NCI-H1930 (cell line): ENCODE measurements at regions not wholly inside any gene's neighbourhood (a gene's known extent, or its start where the extent isn't known, plus 50 kb on each side); places are given as distances from the start of the nearest gene placed in this dataset.

Experiments
- DNase-seq, 2 experiments: peaks; one replicate each; lab custom pipeline; 2025; lab: John Stamatoyannopoulos, UW

DNA sequence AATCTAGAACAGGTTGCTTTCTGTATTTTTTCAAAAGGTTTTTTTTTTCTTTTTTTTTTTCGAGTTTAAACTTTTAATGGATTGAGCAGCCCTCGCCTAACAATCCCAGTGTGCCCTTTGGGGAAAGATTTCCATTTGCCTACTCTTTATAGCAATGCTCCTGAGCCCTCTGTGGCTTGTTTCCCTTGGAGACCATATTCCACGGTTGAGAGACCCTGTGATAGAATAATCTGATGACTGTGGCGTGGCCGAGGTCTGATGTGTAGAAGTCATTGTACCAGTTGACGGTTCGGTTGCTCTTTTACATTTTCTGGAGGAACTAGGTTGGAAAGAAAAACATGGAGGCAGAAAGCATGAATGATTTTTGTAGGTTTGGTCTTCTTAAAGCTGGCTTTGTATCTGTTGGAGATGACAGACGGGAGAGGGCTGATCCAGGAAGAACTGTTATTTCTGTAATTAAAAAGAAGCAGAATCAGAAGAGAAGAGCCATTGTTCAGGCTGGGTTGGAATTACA lies 305.7 kb upstream of the NRIP1 start:
- no peak for DNase-seq

DNA sequence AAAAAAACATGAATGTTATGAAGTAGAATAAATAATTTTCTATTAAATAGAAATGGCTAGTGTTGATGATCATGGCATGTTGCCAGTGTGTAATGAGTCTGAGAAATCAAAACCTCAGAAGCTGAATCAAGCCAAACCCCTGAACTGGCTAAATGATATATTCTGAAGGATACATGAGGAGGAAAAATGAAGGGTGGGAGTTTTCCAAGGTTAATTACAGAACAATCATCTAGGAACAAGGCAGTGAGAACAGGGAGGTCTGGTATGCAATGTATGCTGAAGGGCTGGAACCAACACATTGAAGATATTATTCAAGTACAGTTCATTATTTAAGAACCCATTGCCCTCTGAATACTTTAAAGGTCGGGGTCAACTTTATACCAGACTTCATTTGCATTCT lies 309.1 kb upstream of the NRIP1 start:
- no peak for DNase-seq

DNA sequence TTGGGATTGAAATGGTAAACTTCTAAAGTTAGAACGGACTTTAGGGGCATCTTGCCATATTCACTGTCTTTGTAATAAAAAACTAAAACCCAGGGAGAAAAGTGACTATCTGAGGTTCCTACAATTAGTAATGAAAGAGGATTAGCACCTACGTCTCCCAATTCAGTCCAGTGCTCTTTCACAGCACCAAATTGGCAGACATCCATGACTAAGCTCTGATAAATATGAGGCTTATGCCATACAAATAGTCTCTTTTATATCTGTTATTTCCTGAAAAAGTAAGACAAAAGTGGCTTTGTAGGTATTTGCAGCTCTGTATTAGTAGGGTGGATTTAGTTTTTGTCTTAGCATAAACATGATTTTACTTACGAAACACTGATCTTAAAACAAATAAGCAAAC lies 315.0 kb upstream of the NRIP1 start:
- DNase-seq, result no peak

DNA sequence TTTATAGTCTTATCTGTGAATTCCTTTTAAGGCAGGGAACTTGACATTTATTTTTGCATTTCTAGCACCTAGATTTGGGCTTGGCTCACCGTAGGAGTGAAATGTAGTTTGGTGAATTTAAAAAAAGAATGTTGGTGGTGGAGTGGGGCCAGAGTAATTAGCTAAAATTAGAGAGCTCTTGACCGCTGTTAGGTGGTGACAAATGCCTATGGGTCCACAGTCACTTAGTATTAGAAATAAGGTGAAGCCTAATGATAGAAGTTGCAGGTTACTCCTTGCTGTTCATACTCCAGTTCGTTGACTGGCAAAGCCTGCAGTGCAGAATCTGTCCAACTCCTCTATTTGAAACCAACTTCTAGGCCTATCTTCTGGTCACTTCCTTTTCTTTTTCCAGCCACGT lies 318.8 kb upstream of the NRIP1 start:
- no peak for DNase-seq

DNA sequence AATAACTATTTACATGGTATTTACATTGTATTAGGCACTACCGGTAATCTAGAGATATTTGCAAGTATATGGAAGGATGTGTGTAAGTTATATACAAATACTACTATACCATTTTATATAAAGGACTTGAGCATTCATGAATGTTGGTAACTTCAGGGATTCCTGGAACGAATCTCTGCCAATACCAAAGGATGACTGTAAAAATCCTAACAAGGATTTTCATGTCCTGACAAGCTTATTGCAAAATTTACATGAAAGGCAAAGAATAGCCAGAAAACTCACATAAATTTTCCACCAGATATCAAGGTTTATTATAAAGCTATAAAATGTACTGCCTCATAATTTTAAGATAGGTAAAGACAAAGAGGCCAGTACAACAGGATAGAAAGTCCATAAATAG lies 325.2 kb upstream of the NRIP1 start:
- no peak for DNase-seq

DNA sequence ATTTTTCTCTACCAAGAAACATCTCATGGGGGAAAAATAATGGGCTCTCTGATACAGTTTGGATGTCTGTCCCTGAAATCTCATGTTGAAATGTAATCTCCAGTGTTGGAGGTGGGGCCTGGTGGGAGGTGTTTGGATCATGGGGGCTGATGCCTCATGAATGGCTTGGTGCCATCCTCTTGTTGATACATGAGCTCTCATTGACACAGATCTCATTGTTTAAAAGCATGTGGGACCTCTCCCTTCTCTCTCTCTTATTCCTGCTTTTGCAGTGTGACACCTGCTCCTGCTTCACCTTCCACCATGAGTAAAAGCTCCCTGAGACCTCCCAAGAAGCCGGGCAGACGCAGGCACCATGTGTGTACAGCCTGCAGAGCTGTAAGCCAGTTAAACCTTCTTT lies 332.5 kb upstream of the NRIP1 start:
- DNase-seq, result no peak

DNA sequence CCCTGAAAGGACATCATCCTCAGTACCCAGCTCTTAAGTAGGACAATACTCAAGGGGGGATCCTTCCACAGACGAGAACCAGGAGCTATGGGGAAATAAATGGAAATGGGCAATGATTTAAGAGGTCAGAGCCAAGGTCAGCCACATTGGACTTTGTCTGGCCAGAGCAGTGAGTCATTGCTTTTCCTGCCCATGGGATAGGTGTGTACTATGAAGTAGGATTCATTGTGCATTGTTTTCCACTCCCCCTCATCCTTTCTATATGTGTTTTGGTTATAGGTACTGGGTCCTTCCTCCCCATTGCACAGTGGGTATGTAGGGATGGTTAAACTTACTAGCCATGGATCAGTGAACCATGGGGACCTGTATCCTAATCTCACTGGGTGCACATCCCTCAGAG lies 328.9 kb upstream of the USP25 start:
- no peak for DNase-seq

DNA sequence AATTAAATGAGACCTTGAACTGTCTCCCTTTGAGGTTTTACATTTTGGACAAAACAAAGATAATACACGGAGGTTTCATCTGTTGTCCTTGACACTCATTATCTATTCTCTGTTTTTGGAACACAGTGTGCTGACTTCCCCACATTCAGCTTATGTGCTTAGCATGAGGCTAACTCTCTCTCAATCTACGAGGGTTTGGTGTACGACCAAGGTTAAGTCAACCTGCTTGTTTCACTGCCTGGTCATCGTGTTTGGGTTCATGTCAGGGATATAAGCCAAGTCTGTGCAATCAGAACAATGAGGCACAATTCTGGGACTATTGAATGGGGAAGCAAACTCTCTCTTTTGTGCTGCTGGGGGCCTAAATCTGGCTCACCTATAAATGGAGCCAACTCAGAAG lies 328.5 kb upstream of the USP25 start:
- DNase-seq, result no peak

DNA sequence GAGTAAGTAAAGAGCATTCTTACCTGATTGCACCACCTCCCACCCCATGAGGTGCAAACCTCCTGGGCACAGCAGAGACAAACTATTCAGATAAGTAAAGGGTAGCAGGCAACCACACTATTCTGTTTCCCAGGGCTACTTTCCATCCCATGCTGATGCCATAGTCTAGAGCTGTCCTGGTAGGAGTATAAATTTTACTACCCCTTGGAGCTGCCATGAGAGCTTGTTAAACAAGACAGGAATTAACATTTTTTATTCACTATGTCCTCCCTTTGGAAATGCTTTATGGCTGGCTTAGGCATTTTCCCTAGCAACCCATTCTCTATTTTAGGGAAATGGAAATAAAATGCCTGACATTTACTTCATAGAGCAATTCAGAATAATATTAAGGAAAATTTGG lies 324.6 kb upstream of the USP25 start:
- no peak for DNase-seq

DNA sequence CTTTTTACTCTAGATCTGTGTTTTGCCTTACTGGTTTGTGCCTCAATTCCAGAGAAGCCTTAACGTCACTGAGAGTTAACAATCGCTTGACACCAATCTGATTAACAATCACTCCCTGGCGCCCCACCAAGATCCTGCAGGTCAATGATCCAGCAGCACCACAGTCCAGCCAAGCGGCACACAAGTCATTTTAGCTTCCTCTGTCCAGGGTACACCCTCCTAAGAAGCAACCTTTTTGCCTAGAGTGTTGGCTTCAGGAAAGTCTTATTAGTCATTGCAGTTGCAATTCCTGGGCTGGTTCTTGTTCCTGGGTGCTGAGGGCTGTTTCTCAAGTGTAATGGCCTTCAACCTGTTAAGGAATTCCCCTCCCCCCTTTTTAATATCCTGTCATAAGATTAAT lies 323.0 kb upstream of the USP25 start:
- DNase-seq, result no peak

DNA sequence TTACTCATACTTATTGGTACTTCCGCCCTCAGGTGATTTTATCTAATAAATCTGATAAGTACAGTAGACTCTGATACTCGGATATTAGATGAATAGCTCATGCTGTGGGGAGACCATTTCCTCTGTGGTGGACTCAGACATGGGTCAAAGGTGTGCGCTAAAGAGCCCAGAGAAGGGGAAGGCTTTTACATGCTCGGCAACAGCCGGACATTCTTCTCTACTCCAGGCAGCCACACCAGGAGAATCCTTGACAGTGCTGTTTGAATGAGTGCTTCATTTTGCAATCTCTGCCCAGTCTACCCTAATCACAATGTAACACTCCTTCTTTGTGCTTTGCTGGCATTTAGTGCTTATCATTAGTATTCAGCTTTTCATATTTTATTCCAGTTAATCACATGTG lies 322.2 kb upstream of the USP25 start:
- no peak for DNase-seq

DNA sequence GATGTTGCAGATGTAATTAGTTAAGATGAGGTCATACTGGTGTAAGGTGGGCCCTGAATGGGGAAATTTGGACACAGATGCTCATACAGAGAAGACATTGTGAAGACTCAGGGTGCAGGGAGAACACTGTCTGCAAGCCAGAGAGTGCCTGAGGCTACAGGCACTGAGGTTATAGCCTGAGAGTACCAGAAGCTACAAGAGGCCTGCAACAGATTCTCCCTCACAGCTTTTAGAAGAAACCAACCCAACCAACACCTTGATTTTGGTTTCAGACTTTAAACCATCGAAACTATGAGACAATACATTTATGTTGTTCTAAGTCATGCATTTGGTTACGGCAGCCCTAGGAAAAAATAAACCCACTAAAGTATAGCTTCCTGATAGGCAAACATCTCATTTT lies 321.7 kb upstream of the USP25 start:
- DNase-seq, result no peak

DNA sequence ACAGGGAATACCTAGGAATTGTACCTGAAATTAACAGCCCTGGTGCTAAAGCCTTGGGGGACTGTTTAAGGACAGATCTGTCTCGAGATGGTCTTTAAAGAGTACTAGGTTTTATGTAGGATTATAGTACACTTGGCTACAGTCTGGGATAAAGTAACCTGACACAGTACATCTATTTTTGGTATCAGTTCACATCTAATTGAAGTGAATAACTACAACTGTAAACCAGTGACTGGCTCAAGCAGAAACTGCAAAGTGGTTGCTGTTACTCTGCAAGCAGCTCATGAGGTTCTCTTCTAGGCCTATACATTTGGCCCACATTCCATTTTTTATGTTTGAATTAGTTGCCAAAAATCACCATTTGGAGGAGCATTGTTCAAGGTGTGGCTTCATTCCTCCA lies 320.8 kb upstream of the USP25 start:
- no peak for DNase-seq

DNA sequence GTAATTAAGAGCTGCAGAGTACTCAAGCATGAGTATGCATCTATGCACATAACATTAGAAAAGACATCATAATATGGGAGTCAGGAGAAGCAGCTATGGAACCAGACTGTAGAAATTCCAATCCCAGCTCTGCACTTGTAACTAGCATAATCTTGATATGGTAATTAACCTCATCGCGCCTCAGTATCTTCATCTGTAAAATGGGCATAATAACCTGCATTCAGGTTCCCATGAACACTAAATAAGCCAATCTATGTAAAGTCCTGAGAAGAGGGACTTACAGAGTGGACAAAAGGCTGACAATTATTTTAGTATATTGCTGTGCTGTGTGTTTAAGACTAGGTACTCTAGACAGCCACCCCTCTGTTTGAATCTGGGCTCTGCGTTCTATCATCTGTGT lies 318.9 kb upstream of the USP25 start:
- DNase-seq, result no peak

DNA sequence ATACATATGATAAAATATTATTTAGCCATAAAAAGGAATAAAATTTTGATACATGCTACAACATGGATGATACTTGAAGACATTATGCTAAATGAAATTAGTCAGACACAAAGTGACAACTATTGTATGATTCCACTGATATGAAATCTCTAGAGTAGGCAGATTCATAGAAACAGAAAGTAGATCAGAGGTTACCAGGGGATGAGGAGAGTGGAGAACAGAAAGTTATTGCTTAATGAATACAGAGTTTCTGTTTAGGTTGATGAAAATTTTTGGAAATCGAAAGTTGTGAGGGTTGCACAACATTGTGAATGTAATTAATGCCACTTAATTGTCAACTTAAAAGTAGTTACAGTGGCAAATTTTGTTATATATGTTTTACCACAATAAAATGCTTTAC lies 315.7 kb upstream of the USP25 start:
- DNase-seq, result no peak

DNA sequence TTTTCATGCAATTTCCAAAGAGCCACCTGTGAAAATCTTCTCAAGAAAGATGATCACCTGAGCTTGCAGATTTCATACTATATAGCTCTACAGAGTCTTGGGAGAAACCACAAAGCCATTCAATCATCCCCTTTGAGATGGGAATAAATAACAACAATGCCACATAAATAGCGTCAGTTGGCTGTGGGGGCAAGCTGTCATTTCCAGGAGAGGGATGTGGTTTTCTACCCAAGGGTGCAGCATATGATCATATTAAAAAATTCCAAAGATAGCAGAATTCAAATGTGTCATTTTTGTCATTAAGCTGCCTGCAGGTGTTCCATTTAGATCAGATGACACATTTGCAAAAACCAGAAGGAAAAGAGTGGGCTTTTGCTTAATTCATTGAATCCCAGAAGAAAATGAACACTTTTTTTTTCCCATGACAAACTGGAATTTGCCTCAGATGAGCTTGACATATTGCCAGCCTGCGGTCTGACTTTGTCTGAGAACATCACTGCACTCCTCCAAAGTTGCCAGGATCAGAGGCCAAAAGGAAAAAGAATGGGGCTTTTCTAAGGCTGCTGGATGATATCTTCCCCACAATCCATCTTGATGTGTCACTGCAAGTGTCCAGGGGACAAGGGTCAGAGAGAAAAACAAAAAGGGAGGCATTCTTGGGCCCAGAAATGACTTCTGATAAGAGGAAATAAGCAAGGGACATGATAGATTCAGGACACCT lies 314.1 kb upstream of the USP25 start:
- no peak for DNase-seq

DNA sequence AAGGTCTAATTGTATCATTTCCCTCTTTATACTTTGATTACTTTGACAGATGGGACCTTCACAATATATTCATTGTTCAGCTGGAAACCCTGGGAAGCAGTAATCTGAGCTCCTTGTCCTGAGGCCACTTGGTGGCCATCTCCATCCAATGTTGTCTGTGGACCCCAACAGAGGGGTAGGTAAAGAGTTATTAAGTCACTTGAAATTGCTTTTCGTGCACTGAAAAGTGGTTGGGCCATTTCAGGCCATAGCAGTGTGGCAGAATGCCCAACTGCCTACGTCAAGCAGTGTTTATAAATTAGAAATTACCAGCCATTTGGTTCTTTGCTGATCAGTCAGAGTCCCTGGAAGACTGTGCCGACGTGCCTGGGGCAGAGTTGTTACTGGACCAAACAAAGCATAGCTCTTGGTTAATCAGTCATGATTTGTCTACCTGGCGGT lies 308.3 kb upstream of the USP25 start:
- DNase-seq, result peak; percentile 63 to 67

DNA sequence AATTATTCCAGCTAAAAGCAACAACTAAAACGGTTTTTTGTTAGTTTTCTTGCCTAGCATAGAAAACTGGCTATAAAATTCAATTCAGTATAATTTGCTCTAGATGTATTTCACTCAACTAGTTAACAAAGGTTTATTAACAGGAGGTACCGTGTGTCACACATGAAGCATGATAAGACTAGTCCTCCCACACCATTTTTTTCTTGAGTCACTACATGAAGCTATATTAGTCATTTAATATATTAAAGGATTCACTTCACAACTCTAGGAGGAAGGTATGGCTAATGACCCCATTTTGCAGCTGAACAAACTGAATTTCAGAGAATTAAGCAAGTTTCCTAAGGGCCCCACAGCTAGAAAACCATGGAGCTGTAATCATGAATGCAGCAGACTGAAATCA lies 307.8 kb upstream of the USP25 start:
- DNase-seq, result no peak

DNA sequence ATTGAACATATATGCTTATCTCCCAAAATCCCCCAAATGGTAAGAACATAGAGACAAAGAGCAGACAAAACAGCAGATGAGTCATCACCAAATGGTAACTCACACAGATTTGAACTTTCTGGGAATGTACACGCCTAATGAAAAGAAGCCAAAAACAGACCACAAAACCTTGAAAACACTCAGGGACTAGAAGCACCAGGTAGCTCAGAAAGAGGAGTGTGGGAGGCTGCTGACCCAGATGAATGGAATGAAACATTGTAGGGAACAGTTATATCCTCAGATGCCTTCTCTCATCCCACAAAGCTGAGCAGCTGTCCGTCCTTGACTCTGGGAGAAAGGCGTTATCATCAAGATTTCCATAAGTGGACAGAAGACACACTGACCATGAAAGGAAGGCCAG lies 307.0 kb upstream of the USP25 start:
- no peak for DNase-seq

DNA sequence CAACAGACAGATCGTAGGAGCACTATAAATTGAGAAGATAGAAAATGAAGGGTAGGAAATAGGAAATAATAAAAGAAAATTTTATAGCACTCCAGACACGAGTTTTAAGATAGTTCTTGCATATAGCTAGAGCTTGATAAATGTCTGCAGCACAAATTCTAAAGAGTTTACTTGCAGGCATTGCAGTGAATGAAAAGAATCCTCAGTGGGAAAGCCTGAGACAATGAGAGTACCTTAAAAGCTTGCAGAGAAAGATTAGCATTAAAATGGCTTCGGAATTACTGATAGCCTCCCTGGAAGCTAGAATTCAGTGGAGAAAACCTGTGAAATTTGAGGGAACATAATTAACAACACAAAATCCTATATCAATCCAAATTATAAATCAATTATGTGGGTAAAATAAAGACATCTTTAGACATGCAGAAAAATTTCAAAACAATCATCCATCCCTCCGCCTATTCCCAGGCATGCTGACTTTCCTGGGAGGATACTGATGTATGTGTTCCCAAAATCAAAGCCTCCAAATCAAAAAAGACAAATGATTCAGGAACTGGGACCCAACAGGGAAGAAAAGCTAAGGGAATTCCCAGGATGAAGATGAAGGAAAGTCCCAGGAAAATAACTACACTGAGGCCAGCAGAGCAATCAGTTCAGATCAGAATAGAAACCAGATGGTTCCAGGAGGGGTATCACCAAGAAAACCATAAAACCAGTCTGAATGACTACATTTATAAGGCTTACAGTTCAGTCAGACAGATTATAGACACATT lies 305.9 kb upstream of the USP25 start:
- no peak for DNase-seq

DNA sequence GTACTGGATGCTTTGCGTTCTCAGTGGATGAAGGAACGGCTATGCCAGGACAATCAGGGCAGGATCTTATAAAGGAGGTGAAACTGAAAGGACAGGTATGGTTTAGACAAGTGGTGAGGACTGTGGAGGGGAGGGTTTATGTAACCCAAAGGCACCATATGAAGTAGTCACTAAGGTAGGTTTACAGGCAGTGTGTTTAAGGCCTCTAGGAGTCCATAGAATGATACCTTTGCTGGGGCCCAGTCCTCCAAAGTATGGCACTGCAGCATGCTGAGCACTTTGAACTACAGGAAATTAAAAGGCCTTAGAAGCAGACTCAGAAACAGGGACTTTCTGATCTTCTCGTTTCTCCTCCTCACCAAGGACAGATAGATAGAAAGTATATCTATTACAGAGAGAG lies 304.7 kb upstream of the USP25 start:
- no peak for DNase-seq

DNA sequence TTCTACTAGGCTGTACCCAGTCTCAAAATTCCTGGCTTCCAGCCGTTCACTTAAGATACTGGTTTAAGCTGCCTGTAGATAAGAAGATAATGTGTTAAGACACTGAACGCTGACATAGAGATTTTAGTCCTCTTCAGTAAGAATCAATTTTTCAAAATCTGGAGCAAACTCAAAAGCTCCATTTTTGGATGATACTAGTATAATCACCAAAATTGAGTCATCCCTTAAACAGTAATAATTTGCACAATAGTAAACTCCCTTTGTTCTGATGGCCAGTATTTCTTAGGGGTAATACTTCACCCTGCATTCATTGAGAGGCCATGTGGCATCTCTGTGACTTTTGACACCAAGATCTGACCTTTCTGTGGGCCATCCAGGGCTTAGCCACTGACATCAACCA lies 299.8 kb upstream of the USP25 start:
- DNase-seq, result no peak

DNA sequence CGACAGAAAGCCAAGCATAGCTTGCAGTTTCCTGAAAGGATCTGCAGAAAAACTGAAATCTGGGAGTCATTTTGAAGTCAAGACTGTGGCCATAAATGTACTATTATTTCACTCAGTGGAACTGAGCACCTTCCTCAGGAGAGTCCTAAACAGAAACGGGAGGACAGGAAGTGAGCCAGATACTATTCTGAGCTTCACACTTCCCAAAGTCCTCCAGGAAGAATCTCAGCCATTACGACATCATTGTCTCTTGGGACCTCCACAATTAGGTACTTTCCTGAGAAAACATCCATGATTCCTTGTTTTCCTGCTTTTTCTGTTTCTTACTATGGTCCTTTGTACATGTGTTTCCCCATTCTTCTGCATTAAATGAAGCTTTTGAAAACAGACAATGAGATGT lies 299.2 kb upstream of the USP25 start:
- no peak for DNase-seq

DNA sequence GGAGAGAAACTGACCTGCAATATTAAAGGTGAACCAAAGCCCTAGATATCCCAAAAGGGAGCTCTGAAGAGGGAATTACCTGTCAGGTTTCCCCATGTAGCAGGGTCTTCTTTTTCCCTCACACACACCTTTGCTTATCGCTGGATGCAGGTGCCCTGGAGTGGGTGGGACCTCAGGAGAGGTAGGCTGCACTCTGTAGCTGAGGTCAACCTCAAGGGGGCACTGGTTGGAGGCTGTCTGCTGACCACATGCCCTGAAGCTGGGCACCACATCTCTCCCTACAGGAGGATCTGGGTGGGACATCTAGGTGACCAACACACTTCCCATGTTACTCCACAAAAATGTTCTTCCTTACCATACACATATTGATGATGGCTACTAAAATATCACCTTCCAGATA lies 298.7 kb upstream of the USP25 start:
- no peak for DNase-seq
